ENCODE measurements at regions not wholly inside any gene's neighbourhood (a gene's known extent, or its start where the extent isn't known, plus 50 kb on each side); places are given as distances from the start of the nearest gene placed in this dataset.
"Not testable (repeated sequence)": the region's sequence is repeated elsewhere in the genome, so short reads cannot be mapped to it uniquely, and the experiment has no call there.

DNA sequence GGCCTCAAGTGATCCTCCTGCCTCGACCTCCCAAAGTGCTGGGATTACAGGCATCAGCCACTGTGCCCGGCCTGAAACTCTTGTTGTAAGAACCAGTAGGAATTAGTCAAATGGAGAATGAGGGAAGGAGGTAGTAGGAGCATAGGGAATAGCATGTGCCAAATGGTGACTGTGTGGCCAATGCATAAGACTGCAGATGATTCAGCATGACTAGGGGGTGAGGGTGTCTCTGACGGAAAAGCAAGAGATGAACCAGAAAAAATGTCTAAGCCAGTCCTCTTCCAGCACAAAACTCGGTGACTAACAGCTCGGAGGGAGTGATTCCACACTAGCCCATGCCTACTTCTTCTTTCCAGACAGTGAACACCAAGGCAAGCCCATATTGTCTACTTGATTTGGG lies 58.2 kb upstream of the DUSP21 start:
- DNase-seq (ENCODE audit: low spot score) = peak; percentile 60

DNA sequence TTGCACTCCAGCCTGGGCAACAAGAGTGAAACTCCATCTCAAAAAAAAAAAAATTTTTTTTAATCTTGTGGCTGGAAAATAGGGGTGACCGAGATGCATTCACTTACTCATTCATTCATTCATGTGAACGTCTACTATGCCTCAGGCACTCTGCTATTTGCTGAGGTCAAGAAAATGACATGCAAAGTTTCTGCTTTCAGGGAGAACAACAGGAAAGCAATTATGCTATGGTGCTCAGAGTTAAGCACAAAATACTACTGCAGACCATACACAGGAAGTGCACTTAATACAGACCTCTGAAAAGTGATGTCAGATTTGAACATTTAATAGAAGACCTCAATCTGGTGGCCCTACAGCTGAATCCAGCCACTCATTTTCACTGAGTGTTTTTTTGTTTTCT lies 59.6 kb upstream of the DUSP21 start:
- no peak for DNase-seq (ENCODE audit: low spot score)

DNA sequence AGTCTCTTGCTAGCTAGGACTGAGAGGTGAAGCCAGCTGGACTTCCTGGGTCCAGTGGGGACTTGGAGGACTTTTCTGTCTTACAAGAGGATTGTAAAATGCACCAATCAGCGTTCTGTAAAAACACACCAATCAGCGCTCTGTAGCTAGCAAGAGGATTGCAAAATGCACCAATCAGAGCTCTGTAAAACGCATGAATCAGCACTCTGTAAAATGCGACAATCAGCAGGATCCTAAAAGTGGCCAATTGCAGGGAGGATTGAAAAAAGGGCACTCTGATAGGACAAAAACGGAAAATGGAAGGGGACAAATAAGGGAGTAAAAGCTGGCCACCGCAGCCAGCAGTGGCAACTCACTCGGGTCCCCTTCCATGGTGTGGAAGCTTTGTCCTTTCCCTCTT lies 65.6 kb upstream of the DUSP21 start:
- no peak for DNase-seq (ENCODE audit: low spot score)

DNA sequence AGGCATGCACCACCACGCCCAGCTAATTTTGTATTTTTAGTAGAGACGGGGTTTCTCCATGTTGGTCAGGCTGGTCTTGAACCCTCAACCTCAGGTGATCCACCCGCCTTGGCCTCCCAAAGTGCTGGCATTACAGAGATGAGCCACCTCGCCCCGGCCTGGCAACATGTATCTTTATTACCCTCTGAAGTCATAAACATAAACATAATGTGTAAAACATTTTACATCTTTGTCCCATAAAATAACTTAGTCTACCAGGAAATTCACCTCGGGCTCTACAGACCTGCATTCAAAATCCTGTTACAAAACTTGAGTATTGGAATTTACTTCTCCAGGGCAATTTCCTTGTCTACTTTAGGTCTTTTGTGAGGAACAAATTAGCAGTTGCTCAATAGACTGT lies 68.1 kb upstream of the DUSP21 start:
- no peak for DNase-seq (ENCODE audit: low spot score)

DNA sequence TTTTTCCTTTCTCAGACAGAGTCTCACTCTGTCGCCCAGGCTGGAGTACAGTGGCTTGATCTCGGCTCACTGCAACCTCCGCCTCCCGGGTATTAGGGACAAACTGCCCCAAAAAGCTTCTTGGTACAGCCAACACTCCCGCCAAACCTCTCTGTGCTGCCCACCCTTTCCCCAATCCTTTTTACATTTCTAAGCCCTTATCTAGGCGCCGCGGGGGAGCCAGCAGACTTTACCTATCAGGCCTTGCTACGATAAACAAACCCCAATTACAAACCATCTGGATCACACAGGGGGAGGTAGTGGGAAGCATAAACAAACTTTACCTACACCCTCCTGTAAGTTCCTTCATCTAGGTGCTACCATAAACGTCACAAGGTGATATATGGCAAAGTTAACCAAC lies 69.8 kb upstream of the DUSP21 start:
- DNase-seq (ENCODE audit: low spot score) = not testable (repeated sequence)

DNA sequence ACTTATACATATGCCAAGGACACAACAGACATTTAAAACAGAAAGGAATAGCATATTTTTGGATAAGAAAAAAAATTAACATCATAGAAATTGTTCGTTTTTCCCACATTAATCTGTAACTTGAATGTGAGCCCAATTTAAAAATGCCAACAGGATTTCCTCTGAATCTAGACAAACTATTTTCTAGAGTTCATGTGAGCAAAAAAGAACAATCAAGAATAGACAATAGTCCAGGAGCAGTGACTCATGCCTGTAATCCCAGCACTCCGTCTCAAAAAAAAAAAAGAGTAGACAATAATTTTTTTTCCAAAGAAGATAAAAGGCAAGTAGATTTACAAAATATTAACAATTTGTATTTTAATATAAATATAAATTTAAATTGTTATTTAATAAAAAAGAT lies 73.7 kb upstream of the DUSP21 start:
- DNase-seq (ENCODE audit: low spot score) = no peak

DNA sequence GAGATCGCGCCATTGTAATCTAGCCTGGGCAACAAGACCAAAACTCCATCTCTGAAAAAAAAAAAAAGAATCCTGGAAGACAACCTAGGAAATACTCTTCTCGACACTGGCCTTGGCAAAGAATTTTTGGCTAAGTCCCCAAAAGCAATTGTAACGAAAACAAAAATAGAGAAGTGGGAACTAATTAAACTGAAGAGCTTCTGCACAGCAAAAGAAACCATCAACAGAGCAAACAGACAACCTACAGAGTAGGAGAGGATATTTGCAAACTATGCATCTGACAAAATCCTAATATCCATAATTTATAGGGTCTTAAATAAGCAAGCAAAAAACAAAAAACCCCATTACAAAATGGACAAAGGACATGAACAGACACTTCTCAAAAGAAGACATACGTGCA lies 76.5 kb upstream of the DUSP21 start:
- no peak for DNase-seq (ENCODE audit: low spot score)

DNA sequence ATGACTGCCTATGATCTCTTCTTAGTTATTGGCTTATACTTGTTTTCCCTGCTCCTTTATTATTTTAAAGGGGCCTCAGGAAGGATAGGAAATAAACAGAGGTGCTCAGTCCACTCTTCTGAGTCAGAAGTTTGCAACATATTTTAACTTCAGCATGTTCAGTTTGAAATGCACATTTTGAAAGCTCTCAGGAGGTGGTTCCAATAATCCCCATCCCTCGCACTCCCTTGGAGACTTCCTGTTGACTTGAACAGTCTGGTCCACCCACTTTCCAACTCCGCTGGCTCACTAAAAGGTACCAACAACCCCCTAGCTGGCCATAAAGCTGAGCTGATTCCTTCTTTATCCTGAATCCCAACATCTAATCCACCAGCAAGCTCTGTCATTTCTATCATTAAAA lies 78.3 kb upstream of the DUSP21 start:
- DNase-seq (ENCODE audit: low spot score) = peak; percentile 16

DNA sequence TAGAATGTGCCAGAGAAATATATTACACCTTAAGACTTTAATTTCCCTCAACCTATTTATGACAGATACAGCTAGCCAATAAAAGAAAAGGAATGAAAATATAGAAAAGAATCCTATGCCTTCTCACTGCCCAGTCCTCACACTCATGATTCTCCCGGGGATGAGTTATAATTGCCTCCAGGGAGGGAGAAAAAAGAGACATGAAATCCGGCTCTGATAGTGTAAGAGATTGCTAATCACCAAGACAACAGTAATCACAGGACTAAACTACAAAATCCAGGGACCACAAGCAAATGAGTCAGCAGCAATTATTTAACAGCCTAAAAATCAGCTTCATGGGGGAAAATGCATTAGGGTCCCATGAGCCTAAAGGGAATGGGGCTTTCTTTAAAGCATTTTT lies 95.9 kb upstream of the DUSP21 start:
- peak; percentile 5 for DNase-seq (ENCODE audit: low spot score)

DNA sequence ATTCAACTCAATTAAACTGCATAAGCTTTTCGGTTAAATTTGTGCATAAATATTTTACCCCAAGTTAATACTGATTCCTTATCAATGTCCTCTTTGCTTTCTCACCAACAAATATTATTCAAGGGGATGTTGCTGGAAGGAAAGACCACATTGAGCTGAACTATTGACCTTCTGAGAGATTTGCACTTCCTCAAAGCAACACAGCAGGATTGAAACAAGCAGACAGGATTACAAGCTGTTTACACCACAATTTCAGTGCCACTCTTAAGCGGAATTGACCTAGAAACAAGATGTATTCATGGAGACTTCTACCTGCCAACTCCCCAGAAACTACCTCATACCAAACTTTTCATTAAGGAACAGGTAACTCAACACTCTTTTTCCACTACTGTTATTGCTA lies 96.5 kb upstream of the DUSP21 start:
- no peak for DNase-seq (ENCODE audit: low spot score)

DNA sequence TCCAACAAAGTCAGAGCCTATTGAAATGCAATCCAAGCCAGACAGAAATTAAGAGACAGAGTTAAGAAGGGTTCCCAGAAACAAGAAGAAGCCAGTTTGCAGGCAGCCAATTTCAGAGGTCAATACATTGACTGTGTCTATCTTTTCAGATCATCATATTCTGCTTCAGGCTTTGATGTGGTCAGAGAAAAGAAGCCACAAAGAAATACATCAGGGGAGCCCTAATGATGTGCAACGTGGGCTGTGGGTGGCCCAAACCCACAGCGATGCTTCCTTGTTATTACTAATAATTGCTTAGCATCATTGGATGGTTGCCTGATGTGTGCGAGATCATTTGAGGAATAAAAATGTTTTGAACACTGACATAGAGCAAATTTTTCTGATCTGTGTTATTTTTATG lies 99.0 kb upstream of the DUSP21 start:
- DNase-seq (ENCODE audit: low spot score) = no peak

DNA sequence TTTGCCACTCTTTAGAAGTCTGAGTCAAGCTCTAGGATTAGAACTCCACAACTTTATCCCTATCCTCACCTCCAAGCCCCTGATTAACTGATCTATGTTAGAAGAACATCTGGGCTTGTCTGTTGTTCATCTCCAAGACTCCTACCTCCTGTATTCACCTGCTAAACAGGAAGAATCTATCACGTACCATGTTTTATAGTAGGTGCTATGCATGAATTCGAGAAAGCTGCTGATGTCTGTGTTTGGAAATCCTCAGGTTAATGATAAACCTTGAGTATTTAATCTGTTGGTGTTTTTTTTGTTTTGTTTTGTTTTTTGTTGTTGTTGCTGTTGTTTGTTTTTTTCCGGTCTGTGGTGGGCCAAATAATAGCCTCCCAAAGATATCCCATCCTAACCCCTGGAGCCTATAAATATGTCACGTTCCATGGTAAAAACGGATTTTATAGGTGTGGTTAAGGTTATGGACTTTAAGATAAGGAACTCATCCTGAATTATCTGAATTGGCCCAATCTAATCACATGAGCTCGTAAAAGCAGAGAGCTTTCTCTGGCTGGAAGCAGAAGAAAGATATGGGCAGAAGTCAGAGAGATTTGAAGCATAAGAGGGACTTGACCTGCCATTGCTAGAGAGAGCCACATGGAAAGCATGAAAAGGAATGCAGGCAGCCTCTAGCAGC lies 101.2 kb upstream of the DUSP21 start:
- no peak for DNase-seq (ENCODE audit: low spot score)

DNA sequence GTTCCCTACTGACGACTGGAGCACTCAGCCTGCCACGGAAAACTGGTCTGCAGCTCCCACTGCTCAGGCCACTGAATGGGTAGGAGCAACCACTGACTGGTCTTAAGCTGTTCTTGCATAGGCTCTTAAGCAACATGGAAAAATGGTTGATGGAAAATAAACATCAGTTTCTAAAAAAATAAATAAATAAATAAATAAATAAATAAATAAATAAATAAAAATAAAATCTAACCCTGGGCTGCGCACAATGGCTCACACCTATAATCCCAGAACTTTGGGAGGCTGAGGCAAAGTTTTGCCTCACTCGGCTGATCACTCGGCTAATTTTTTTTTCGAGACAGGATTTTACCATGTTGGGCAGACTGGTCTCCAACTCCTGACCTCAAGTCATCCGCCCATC lies 102.0 kb upstream of the DUSP21 start:
- not testable (repeated sequence) for DNase-seq (ENCODE audit: low spot score)

DNA sequence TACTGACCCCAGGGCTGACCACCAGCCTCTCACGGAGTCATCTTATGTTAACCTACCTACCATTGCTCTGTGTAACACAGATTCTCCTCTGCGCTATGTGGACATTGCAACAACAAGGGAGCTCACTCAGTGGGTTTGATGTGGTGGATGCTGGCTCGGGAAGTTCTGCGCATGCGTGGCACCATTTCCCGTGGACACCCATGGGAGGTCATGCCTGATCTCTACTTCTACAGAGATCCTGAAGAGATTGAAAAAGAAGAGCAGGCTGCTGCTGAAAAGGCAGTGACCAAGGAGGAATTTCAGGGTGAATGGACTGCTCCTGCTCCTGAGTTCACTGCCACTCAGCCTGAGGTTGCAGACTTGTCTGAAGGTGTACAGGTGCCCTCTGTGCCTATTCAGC lies 102.4 kb upstream of the DUSP21 start:
- DNase-seq (ENCODE audit: low spot score) = not testable (repeated sequence)

DNA sequence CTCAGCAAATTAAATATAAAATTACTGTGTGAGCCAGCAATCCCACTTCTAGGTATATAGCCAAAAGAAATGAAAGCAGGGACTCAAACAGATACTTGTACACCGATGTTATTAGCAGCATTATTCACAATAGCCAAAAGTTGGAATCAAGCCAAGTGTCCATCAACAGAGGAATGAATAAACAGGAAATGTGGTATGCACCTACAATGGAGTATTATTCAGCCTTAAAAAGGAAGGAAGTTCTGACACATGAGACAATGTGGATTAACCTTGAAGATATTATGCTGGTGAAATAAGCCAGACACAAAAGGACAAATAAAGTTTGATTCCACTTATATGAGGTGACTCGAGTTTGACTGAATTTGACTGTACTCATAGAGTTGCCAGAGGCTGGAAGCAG lies 108.3 kb upstream of the DUSP21 start:
- no peak for DNase-seq (ENCODE audit: low spot score)

DNA sequence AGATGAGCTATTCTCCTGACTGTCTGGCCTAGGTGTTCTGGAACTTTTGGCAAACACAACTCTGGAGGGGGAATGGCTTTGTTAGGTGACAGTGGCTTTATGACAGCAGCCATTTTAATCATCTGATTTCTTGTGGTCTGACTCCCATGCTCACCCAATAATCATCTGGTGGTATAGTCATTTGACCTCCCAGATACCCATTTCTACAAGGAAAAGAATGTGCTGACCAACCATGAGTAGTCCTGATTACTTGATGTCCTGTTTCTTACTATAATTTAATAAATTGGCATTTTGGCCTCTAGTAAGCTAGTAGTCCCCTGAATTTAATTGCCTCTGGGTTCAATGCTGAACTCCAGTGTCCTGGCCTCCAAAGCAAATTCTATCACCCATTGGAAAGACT lies 109.9 kb upstream of the DUSP21 start:
- DNase-seq (ENCODE audit: low spot score) = no peak

DNA sequence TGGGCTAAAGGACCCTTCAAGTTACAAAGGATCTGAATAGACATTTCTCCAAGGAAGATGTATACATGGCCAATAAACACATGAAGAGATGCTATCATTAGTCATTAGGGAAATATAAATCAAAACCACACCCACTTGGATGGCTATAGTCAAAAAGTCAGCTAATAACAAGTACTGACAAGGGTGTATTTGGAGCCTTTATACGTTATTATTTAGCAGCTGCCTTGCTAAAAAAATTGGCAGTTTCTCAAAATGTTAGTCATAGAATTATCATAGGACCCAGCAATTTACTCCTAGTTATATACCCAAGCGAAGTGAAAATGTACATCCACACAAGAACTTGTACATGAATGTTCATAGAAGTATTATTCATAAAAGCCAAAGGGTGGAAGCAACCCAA lies 112.7 kb upstream of the DUSP21 start:
- DNase-seq (ENCODE audit: low spot score) = no peak

DNA sequence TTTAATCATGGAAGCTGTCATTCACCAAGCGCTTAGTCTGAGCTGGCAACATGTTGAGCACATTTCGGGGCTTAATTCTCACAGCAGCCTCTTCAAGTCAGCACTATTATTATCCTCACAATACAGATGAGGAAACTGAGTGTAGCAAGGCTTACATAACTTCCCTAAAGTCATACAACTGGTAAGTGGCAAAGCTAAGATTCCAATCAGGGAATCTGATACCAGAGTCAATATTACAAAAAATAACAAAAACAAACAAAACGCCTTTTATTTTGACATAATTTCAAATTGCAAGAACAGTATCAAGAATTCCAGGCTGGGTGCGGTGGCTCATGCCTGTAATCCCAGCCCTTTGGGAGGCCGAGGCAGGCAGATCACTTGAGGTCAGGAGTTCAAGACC lies 120.4 kb upstream of the DUSP21 start:
- DNase-seq (ENCODE audit: low spot score) = no peak

DNA sequence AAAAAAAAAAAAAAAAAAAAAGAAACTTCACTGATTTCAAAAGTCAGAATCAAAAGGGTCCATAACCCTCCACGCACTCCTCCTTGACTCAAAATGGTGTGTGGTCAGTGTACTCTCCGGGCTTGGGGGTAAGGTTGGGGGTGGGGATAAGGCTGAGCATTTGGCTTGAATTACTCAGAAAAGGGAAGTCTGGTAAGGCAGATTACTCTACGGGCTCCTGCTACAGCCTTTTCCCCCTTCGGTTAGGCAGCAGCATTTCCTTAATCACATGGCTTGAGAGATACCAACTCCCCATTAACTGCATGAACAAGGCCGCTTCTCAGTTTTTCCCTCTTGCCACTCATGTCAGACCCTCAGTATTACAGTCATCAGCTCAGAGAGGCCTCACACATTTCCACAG lies 135.4 kb upstream of the DUSP21 start:
- no peak for DNase-seq (ENCODE audit: low spot score)

DNA sequence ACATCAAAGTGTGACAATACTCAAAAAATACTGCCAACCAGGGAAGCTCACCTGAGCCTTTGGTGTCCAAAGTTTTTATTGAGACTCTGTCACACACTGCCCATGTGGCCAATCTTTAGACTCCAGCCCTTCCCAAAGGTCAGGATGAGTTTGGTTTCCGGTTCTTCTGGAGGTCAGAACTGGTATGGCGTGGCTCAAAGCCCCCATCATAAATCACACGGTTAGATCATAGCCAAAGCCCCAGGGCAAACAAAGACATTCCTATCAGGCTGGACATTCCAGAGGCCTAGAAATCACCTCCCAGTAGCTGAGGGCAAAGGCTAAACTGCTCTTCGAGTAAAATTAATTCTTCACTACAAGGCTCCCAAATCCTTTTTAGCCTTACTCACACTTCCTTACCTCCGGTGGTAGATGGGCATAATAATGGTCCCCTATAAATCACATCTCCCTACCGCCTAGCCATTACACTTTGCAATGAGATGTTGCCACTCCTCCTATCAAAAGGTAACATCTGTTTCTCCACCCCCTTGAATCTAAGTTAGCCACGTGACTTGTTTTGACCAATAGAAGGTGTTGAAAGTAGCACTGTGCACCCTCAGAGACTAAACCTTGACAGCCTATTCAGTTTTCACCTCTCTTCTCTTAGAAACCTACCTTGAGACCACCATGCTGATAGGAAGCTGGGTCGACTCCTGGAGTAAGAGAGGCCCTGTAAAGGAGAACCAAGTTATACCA lies 137.8 kb upstream of the DUSP21 start:
- DNase-seq (ENCODE audit: low spot score) = no peak

DNA sequence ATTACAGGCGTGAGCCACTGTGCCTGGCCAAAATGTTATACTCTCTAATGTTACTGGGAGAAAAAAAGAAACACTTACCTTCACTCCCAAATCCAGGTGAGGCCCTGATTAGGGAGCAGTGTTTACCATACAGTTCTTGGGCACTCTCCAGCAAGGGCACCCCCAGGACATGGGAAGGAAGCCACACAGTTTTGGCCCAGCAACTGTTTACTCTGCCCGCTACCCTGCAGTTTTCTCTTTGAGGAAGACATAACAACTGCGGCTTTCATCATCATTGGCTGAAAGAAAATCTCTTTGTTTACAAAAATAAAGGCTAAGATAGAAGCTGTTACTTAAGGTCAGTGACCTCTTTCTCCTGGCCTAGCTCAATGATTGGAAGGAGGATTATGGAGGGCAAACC lies 145.5 kb upstream of the DUSP21 start:
- no peak for DNase-seq (ENCODE audit: low spot score)

DNA sequence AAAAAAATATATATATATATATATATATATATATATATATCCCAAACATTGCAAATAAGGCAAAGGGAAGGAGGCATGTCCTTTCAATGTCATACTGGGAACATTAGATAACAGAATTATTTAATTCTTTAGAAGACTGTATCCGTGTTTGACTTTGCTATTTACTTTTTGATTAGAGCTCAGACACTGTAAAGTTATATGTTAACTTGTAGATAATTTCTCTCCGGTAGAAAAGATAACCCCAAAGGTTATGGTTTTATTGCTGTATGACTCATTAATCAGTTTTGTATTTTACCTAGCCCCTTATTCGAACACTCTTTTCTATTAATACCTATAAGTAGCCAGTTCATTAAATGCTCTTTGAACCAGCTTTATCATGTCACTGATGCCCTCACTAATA lies 150.6 kb upstream of the DUSP21 start:
- no peak for DNase-seq (ENCODE audit: low spot score)

DNA sequence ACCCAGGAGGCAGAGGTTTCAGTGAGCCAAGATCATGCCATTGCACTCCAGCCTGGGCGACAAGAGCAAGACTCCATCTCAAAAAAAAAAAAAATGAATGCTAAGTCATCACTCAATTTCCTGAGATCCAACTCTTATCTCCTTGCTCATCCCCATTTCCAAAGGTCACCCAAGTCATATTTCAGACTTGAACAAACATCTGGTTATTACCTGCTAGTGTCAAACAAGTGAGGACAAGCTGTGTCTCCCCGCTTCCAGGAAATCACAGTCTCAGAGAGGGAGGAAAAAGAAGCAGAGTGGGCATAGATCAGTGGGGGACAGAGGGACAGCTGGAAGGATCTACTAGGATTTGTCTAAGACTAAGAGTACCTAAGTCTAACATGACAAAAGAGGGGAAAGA lies 147.5 kb upstream of the FUNDC1 start:
- DNase-seq (ENCODE audit: low spot score) = no peak

DNA sequence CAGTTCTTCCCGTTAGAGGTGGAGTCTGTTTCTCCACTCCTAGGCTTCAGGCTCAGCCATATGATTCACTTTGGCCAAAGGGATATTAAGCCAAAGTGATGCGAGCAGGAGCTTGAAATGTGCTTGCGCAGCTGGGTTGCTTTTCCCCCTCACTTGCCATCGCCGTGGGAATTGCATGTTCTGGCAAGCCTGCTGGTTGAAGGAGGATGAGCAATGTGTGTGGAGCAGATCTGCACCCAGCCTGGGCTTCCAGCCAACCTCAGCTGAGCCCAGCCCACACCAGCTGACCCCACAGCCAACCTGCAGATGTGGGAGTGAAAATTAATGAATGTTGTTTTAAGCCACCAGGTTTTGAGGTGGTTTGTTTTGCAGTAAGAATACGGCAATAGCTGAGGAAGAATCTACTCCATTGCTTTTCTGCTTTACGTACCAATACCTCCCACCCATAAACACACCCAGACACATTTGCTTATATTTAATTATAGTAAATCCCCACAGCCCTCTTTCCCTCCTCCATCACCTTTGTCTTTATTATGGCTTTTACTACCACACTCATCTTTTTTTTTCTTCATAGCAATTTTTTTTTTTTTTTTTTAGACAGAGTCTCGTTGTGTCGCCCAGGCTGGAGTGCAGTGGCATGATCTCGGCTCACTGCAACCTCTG lies 132.8 kb upstream of the FUNDC1 start:
- DNase-seq (ENCODE audit: low spot score) = peak; percentile 77

Measured in GM03348 (cell line).